OCI-LY1 (cell line): ENCODE measurements at regions not wholly inside any gene's neighbourhood (a gene's known extent, or its start where the extent isn't known, plus 50 kb on each side); places are given as distances from the start of the nearest gene placed in this dataset.
"Not testable (repeated sequence)": the region's sequence is repeated elsewhere in the genome, so short reads cannot be mapped to it uniquely, and the experiment has no call there.

Experiments used
- EZH2 ChIP-seq: fragments of 200-600 bp; sonication (generic), shearing (Covaris generic); IDR thresholded peaks from 2 replicates; pipeline ENCODE4 v1.8.0; 2017; ENCODE audit warnings: borderline replicate concordance, mixed run types, mild to moderate bottlenecking, antibody characterized with exemption, low read length, moderate library complexity, mixed read lengths
- TF ChIP-seq, protein P1 (sequence below): fragments of 200-600 bp; sonication (generic), shearing (Covaris generic); IDR thresholded peaks from 2 replicates; pipeline ENCODE4 v1.5.1; 2017; ENCODE audit warnings: mild to moderate bottlenecking, antibody characterized with exemption, low read length, moderate library complexity, mixed read lengths

DNA sequence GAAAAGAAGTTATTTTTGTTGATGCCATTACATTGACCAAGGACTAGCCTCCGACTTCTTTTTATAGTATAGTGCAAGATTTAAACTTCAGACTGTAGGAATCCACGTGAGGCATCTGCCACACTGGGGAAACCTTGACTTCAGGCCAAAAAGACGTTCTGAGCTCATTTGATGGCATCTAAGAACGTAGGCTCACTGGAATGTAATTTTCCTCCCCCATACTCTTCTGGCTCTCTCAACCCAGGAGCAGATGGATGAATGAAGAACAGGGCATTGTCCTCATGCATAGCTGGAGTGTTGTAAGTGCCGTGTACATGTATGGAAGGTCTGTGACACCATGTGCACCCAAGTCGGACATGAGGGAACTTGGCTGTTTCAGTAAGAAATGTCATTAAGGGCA, 72.8 kb upstream of the IKBKE start:
- not testable (repeated sequence) for TF ChIP-seq EZH2
- TF ChIP-seq, protein P1, sequence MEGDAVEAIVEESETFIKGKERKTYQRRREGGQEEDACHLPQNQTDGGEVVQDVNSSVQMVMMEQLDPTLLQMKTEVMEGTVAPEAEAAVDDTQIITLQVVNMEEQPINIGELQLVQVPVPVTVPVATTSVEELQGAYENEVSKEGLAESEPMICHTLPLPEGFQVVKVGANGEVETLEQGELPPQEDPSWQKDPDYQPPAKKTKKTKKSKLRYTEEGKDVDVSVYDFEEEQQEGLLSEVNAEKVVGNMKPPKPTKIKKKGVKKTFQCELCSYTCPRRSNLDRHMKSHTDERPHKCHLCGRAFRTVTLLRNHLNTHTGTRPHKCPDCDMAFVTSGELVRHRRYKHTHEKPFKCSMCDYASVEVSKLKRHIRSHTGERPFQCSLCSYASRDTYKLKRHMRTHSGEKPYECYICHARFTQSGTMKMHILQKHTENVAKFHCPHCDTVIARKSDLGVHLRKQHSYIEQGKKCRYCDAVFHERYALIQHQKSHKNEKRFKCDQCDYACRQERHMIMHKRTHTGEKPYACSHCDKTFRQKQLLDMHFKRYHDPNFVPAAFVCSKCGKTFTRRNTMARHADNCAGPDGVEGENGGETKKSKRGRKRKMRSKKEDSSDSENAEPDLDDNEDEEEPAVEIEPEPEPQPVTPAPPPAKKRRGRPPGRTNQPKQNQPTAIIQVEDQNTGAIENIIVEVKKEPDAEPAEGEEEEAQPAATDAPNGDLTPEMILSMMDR, result not testable (repeated sequence)
